ENCODE measurements at regions not wholly inside any gene's neighbourhood (a gene's known extent, or its start where the extent isn't known, plus 50 kb on each side); places are given as distances from the start of the nearest gene placed in this dataset.

GRCh38 chr6:168867247-168868102 lies 386.2 kb downstream of the THBS2 start:
- 91 to 92% methylated on average over 12 to 23 of the region's 23 CpGs for WGBS, 2 experiments (ENCODE audit: insufficient coverage in 1 of 2, insufficient read length in 1 of 2)
- no peak for DNase-seq
- H3K4me1 Mint-ChIP-seq, result peaks cover 23% of the 10 kb centered on the region
- H3K4me1 ChIP-seq (ENCODE audit: control insufficient read depth, insufficient read depth, low read length), result peaks cover 8% of the 10 kb centered on the region
- no peak overlapping the region for H3K9ac ChIP-seq (ENCODE audit: extremely low read depth, low read length, poor library complexity, severe bottlenecking)
- no peaks in the 10 kb centered on the region for H3K9me3 Mint-ChIP-seq
- no peaks in the 10 kb centered on the region for H3K36me3 ChIP-seq (ENCODE audit: control insufficient read depth, insufficient read depth, low read length)
- no peak for TF ChIP-seq CTCF (conservative IDR thresholded peaks at IDR 0.05)
- H3K4me3 ChIP-seq (ENCODE audit: low read length), result no peak overlapping the region
- H3K27me3 Mint-ChIP-seq (ENCODE audit: insufficient read depth), result no peaks in the 10 kb centered on the region
- H3K9me3 ChIP-seq (ENCODE audit: control insufficient read depth, low read length), result no peaks in the 10 kb centered on the region
- H3K4me3 Mint-ChIP-seq, result no peak overlapping the region
- no peaks in the 10 kb centered on the region for H3K36me3 Mint-ChIP-seq (ENCODE audit: low read depth)
- H3K27ac ChIP-seq (ENCODE audit: low read depth, low read length), result no peak overlapping the region
- no peaks in the 10 kb centered on the region for H3K27me3 ChIP-seq (ENCODE audit: control insufficient read depth, insufficient read depth, low read length, poor library complexity, severe bottlenecking)
- no peak overlapping the region for H3K27ac Mint-ChIP-seq

GRCh38 chr6:168866534-168866933 lies 387.1 kb downstream of the THBS2 start:
- H3K27me3 Mint-ChIP-seq (ENCODE audit: insufficient read depth), result no peaks in the 10 kb centered on the region
- no peak overlapping the region for H3K9ac ChIP-seq (ENCODE audit: extremely low read depth, low read length, poor library complexity, severe bottlenecking)
- no peaks in the 10 kb centered on the region for H3K36me3 ChIP-seq (ENCODE audit: control insufficient read depth, insufficient read depth, low read length)
- 84 to 97% methylated on average over 5 of the region's 5 CpGs for WGBS, 2 experiments (ENCODE audit: insufficient coverage in 1 of 2, insufficient read length in 1 of 2)
- no peak overlapping the region for H3K4me3 ChIP-seq (ENCODE audit: low read length)
- H3K4me3 Mint-ChIP-seq, result no peak overlapping the region
- H3K9me3 ChIP-seq (ENCODE audit: control insufficient read depth, low read length), result no peaks in the 10 kb centered on the region
- no peak for TF ChIP-seq CTCF (conservative IDR thresholded peaks at IDR 0.05)
- no peaks in the 10 kb centered on the region for H3K36me3 Mint-ChIP-seq (ENCODE audit: low read depth)
- H3K27ac ChIP-seq (ENCODE audit: low read depth, low read length), result no peak overlapping the region
- no peaks in the 10 kb centered on the region for H3K9me3 Mint-ChIP-seq
- H3K27me3 ChIP-seq (ENCODE audit: control insufficient read depth, insufficient read depth, low read length, poor library complexity, severe bottlenecking), result no peaks in the 10 kb centered on the region
- no peak for DNase-seq
- peaks cover 23% of the 10 kb centered on the region for H3K4me1 Mint-ChIP-seq
- H3K4me1 ChIP-seq (ENCODE audit: control insufficient read depth, insufficient read depth, low read length), result peaks cover 8% of the 10 kb centered on the region
- H3K27ac Mint-ChIP-seq, result no peak overlapping the region

GRCh38 chr6:168865522-168865921 lies 388.1 kb downstream of the THBS2 start:
- Histone ChIP-seq H3K36me3 (ENCODE audit: control insufficient read depth, insufficient read depth, low read length) (no peaks in the 10 kb centered on the region), H3K9me3 (ENCODE audit: control insufficient read depth, low read length) (no peaks in the 10 kb centered on the region), H3K4me1 (ENCODE audit: control insufficient read depth, insufficient read depth, low read length) (peaks cover 8% of the 10 kb centered on the region), H3K4me3 (ENCODE audit: low read length) (no peak overlapping the region), H3K9ac (ENCODE audit: extremely low read depth, low read length, poor library complexity, severe bottlenecking) (no peak overlapping the region), H3K27ac (ENCODE audit: low read depth, low read length) (no peak overlapping the region), H3K27me3 (ENCODE audit: control insufficient read depth, insufficient read depth, low read length, poor library complexity, severe bottlenecking) (no peaks in the 10 kb centered on the region)
- WGBS, 2 experiments (ENCODE audit: insufficient coverage in 1 of 2, insufficient read length in 1 of 2), result 90 to 96% methylated on average over 3 to 4 of the region's 4 CpGs
- no peak for TF ChIP-seq CTCF (conservative IDR thresholded peaks at IDR 0.05)
- H3K36me3 Mint-ChIP-seq (ENCODE audit: low read depth), result no peaks in the 10 kb centered on the region
- no peak overlapping the region for H3K4me3 Mint-ChIP-seq
- H3K27ac Mint-ChIP-seq, result no peak overlapping the region
- peaks cover 22% of the 10 kb centered on the region for H3K4me1 Mint-ChIP-seq
- no peaks in the 10 kb centered on the region for H3K27me3 Mint-ChIP-seq (ENCODE audit: insufficient read depth)
- no peak for DNase-seq
- H3K9me3 Mint-ChIP-seq, result no peaks in the 10 kb centered on the region

All from endodermal cell (in vitro differentiated cells).